PC-3 (cell line): ENCODE measurements at regions not wholly inside any gene's neighbourhood (a gene's known extent, or its start where the extent isn't known, plus 50 kb on each side); places are given as distances from the start of the nearest gene placed in this dataset.

Experiments used
- ATAC-seq: fragments of 200-7000 bp; cut with Tn5 transposase; 2 replicates; pipeline ENCODE4 v1.9.1; 2020; ENCODE audit warnings: mild to moderate bottlenecking, moderate library complexity
- BruUV-seq: library from RNA; stranded (reverse); fragments of 400-500 nt; replicated peaks from 2 replicates; lab custom pipeline; 2021; lab: Mats Ljungman, UMichigan
- CTCF ChIA-PET: fragments of 300-600 bp; sonication (Branson Sonifier 250); formaldehyde crosslinking; loops from one replicate; lab custom pipeline; 2022; ENCODE audit warnings: antibody characterized with exemption; lab: Charles Lee
- POLR2A ChIA-PET: fragments of 300-600 bp; sonication (Branson Sonifier 250); formaldehyde crosslinking; loops from one replicate; lab custom pipeline; 2022; ENCODE audit warnings: antibody characterized with exemption; ENCODE audit not compliant: unreplicated experiment; lab: Charles Lee
- DNase-seq: peaks from one replicate; pipeline ENCODE4 v3.0.0-alpha.2; 2015
- H2AFZ ChIP-seq: fragments of 300-600 bp; sonication (generic); 2 replicates; pipeline ENCODE4 v1.6.0; 2016; ENCODE audit warnings: antibody characterized with exemption, low read length
- H3F3A ChIP-seq: fragments of 300-600 bp; sonication (generic); one replicate; pipeline ENCODE4 v1.6.0; 2017; ENCODE audit warnings: antibody characterized with exemption, low read length, control low read depth, mild to moderate bottlenecking; ENCODE audit not compliant: unreplicated experiment
- H3K27ac ChIP-seq: fragments of 300-600 bp; sonication (generic); 2 replicates; pipeline ENCODE4 v1.5.1; 2016; ENCODE audit warnings: mild to moderate bottlenecking, low read length
- H3K27me3 ChIP-seq: fragments of 300-600 bp; sonication (generic); 2 replicates; pipeline ENCODE4 v1.6.1; 2016; ENCODE audit warnings: low read length, mixed read lengths
- H3K36me3 ChIP-seq: fragments of 300-600 bp; sonication (generic); 2 replicates; pipeline ENCODE4 v1.6.1; 2016; ENCODE audit warnings: low read depth, mixed run types, low read length, mixed read lengths
- H3K4me1 ChIP-seq: fragments of 300-600 bp; sonication (generic); 2 replicates; pipeline ENCODE4 v1.5.1; 2016; ENCODE audit warnings: low read length; ENCODE audit not compliant: insufficient read depth
- H3K4me2 ChIP-seq: fragments of 300-600 bp; sonication (generic); 2 replicates; pipeline ENCODE4 v1.6.0; 2016; ENCODE audit warnings: low read length
- H3K4me3 ChIP-seq: fragments of 300-600 bp; sonication (generic); 2 replicates; pipeline ENCODE4 v1.5.1; 2016; ENCODE audit warnings: mild to moderate bottlenecking, low read length, mixed read lengths
- H3K79me2 ChIP-seq: fragments of 300-600 bp; sonication (generic); 2 replicates; pipeline ENCODE4 v1.6.1; 2017; ENCODE audit warnings: low read length, mixed read lengths
- H3K9ac ChIP-seq: fragments of 300-600 bp; sonication (generic); 2 replicates; pipeline ENCODE4 v1.6.0; 2016; ENCODE audit warnings: mild to moderate bottlenecking, low read length
- H3K9me2 ChIP-seq: fragments of 300-600 bp; sonication (generic); replicated peaks from 2 replicates; pipeline ENCODE4 v1.6.1; 2016; ENCODE audit warnings: mixed run types, low read length, mixed read lengths
- H3K9me3 ChIP-seq: fragments of 300-600 bp; sonication (generic); 2 replicates; pipeline ENCODE4 v1.6.1; 2016; ENCODE audit warnings: low read length, mixed read lengths
- H4K20me1 ChIP-seq: fragments of 300-600 bp; sonication (generic); 2 replicates; pipeline ENCODE4 v1.6.1; 2016; ENCODE audit warnings: low read length, mixed read lengths
- CTCF ChIP-seq: fragments of 300-600 bp; sonication (generic); conservative IDR thresholded peaks from 2 replicates; pipeline ENCODE4 v1.5.1; 2017; ENCODE audit warnings: antibody characterized with exemption, low read depth, mild to moderate bottlenecking, low read length
- EZH2 ChIP-seq: fragments of 300-600 bp; sonication (generic); IDR thresholded peaks from one replicate; pipeline ENCODE4 v1.6.1; 2017; ENCODE audit warnings: antibody characterized with exemption, mild to moderate bottlenecking, low read length; ENCODE audit not compliant: unreplicated experiment
- EZH2phosphoT487 ChIP-seq: fragments of 300-600 bp; sonication (generic); IDR thresholded peaks from 2 replicates; pipeline ENCODE4 v1.6.1; 2018; ENCODE audit warnings: mild to moderate bottlenecking, antibody characterized with exemption, low read length, borderline replicate concordance
- intact Hi-C: fragments of 100-400 bp; cut with micrococcal nuclease; formaldehyde crosslinking; loops from 2 replicates; pipeline ENCODE4 v1.9.0; 2023

- no peaks in the 10 kb centered on the region for H3K79me2 ChIP-seq
- H3K9me2 ChIP-seq, result no peaks in the 10 kb centered on the region
- intact Hi-C loops, result no loop called here
- no peaks in the 10 kb centered on the region for H3K9me3 ChIP-seq
- no peaks in the 10 kb centered on the region for H3K36me3 ChIP-seq
- ChIA-PET POLR2A (no interaction called here), CTCF (no interaction called here)
- H3F3A ChIP-seq, result no peaks in the 10 kb centered on the region
- ATAC-seq (no peak), DNase-seq (no peak)
- no peaks in the 10 kb centered on the region for H4K20me1 ChIP-seq
- no peaks in the 10 kb centered on the region for H3K4me1 ChIP-seq
- no peak overlapping the region for H3K9ac ChIP-seq
- no TSS peak for BruUV-seq
- no peak overlapping the region for H2AFZ ChIP-seq
- H3K27ac ChIP-seq, result no peak overlapping the region
- no peaks in the 10 kb centered on the region for H3K27me3 ChIP-seq
- no peak overlapping the region for H3K4me2 ChIP-seq
- TF ChIP-seq EZH2phosphoT487, result no peak
- no peak for TF ChIP-seq EZH2
- TF ChIP-seq CTCF, result no peak
- no peak overlapping the region for H3K4me3 ChIP-seq
Measured at GRCh38 chr5:114702731-114703130, 340.9 kb downstream of the KCNN2 start.

GRCh38 chr5:114702136-114702535, 340.3 kb downstream of the KCNN2 start:
- no peaks in the 10 kb centered on the region for H3K9me2 ChIP-seq
- no peak overlapping the region for H3K4me3 ChIP-seq
- no peaks in the 10 kb centered on the region for H3F3A ChIP-seq
- H3K36me3 ChIP-seq, result no peaks in the 10 kb centered on the region
- POLR2A ChIA-PET, result no interaction called here
- DNase-seq (no peak), ATAC-seq (no peak)
- H3K27ac ChIP-seq, result no peak overlapping the region
- no peak overlapping the region for H3K4me2 ChIP-seq
- H3K79me2 ChIP-seq, result no peaks in the 10 kb centered on the region
- H3K9ac ChIP-seq, result no peak overlapping the region
- BruUV-seq, result no TSS peak
- no peaks in the 10 kb centered on the region for H4K20me1 ChIP-seq
- H2AFZ ChIP-seq, result no peak overlapping the region
- H3K9me3 ChIP-seq, result no peaks in the 10 kb centered on the region
- H3K4me1 ChIP-seq, result no peaks in the 10 kb centered on the region
- no peaks in the 10 kb centered on the region for H3K27me3 ChIP-seq
- intact Hi-C loops, result no loop called here
- CTCF ChIA-PET, result no interaction called here
- TF ChIP-seq EZH2phosphoT487, result no peak
- TF ChIP-seq CTCF, result no peak
- no peak for TF ChIP-seq EZH2

GRCh38 chr5:114700823-114701222, 339.0 kb downstream of the KCNN2 start:
- DNase-seq (no peak), ATAC-seq (no peak)
- no peaks in the 10 kb centered on the region for H4K20me1 ChIP-seq
- no peak overlapping the region for H2AFZ ChIP-seq
- no peak overlapping the region for H3K4me2 ChIP-seq
- no peaks in the 10 kb centered on the region for H3F3A ChIP-seq
- H3K27ac ChIP-seq, result no peak overlapping the region
- ChIA-PET POLR2A (no interaction called here), CTCF (no interaction called here)
- TF ChIP-seq EZH2 (no peak), CTCF (no peak), EZH2phosphoT487 (no peak)
- no peaks in the 10 kb centered on the region for H3K27me3 ChIP-seq
- no peaks in the 10 kb centered on the region for H3K79me2 ChIP-seq
- H3K4me1 ChIP-seq, result no peaks in the 10 kb centered on the region
- H3K4me3 ChIP-seq, result no peak overlapping the region
- no TSS peak for BruUV-seq
- H3K9me3 ChIP-seq, result no peaks in the 10 kb centered on the region
- no peaks in the 10 kb centered on the region for H3K36me3 ChIP-seq
- H3K9me2 ChIP-seq, result no peaks in the 10 kb centered on the region
- intact Hi-C loops, result no loop called here
- no peak overlapping the region for H3K9ac ChIP-seq
